Stimulated activated naive CD4-positive, alpha-beta T cell (primary cell): ENCODE measurements at regions not wholly inside any gene's neighbourhood (a gene's known extent, or its start where the extent isn't known, plus 50 kb on each side); places are given as distances from the start of the nearest gene placed in this dataset.

Experiments
- DNase-seq, 6 experiments: peaks; one replicate each; lab custom pipeline; 2025; lab: John Stamatoyannopoulos, UW

GRCh38 chr3:188064831-188065493 is 89.0 kb upstream of the LPP start:
- DNase-seq, result no peak

GRCh38 chr3:188066141-188066540 is 87.8 kb upstream of the LPP start:
- no peak for DNase-seq

GRCh38 chr3:188067932-188068331 is 86.0 kb upstream of the LPP start:
- no peak for DNase-seq

GRCh38 chr3:188068342-188068741 is 85.6 kb upstream of the LPP start:
- DNase-seq, result no peak

- no peak for DNase-seq
These were observed 82.3 kb upstream of the LPP start for GRCh38 chr3:188071636-188072035.

- no peak for DNase-seq
These were observed 77.8 kb upstream of the LPP start for GRCh38 chr3:188076176-188076575.

- DNase-seq, result no peak
These were observed 76.7 kb upstream of the LPP start for GRCh38 chr3:188077160-188077799.

- no peak for DNase-seq
These were observed 73.9 kb upstream of the LPP start for GRCh38 chr3:188080091-188080490.

- DNase-seq, result no peak
These were observed 71.9 kb upstream of the LPP start for GRCh38 chr3:188082031-188082430.

- no peak for DNase-seq
These were observed 71.5 kb upstream of the LPP start for GRCh38 chr3:188082450-188082849.

GRCh38 chr3:188083011-188083410 is 70.9 kb upstream of the LPP start:
- DNase-seq, result no peak

- no peak for DNase-seq
These were observed 69.0 kb upstream of the LPP start for GRCh38 chr3:188084752-188085583.

- no peak for DNase-seq
These were observed 68.1 kb upstream of the LPP start for GRCh38 chr3:188085584-188086560.

- DNase-seq, result no peak
These were observed 64.8 kb upstream of the LPP start for GRCh38 chr3:188088948-188089685.

GRCh38 chr3:188090620-188091309 is 63.2 kb upstream of the LPP start:
- no peak for DNase-seq

GRCh38 chr3:188091746-188092145 is 62.2 kb upstream of the LPP start:
- DNase-seq, result no peak

GRCh38 chr3:188092648-188093047 is 61.3 kb upstream of the LPP start:
- DNase-seq, result no peak

GRCh38 chr3:188095431-188095830 is 58.5 kb upstream of the LPP start:
- DNase-seq, result no peak

- no peak for DNase-seq
These were observed 56.2 kb upstream of the LPP start for GRCh38 chr3:188097791-188098190.

- DNase-seq, result no peak
These were observed 54.0 kb upstream of the LPP start for GRCh38 chr3:188099907-188100306.
